ENCODE measurements at regions not wholly inside any gene's neighbourhood (a gene's known extent, or its start where the extent isn't known, plus 50 kb on each side); places are given as distances from the start of the nearest gene placed in this dataset.

DNA sequence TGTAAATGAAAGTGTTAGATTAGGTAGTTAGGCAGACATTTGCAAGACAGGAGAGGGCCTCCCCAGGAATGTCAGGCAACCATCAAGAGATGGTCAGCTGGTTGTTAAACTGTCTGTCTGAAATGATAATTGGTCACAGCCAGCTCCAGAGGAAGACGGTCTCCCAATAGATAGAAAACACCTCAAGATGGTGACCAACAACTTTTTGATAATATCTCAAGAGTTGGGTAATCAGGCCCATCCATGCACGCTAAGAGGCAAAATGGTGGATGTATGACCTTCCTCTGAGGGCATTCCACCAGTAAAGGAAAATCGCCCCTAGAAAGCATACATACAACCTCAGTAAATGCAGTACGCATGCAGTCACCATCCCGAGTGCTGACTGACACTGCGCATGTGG, 118.2 kb downstream of the MAP3K21 start:
- DNase-seq (no peak), ATAC-seq (ENCODE audit: poor library complexity) (no peak)
- Mint-ChIP-seq H3K27ac (no peak overlapping the region), H3K36me3 (ENCODE audit: low read depth) (no peaks in the 10 kb centered on the region), H3K9me3 (no peaks in the 10 kb centered on the region), H3K27me3 (peaks cover 21% of the 10 kb centered on the region), H3K4me3 (no peak overlapping the region), H3K4me1 (ENCODE audit: low read depth) (no peaks in the 10 kb centered on the region)
- no peaks in the 10 kb centered on the region for H3K36me3 ChIP-seq (ENCODE audit: insufficient read depth, low read length)
- no peak overlapping the region for H3K4me3 ChIP-seq (ENCODE audit: low read length)
- CTCF ChIA-PET = no interaction called here
- peaks cover 0 to 4% of the 10 kb centered on the region in 2 experiments for H3K27me3 ChIP-seq (ENCODE audit: control insufficient read depth in 1 of 2, insufficient read depth in 2 of 2, low read length in 2 of 2)
- POLR2A ChIA-PET = no interaction called here
- no peaks in the 10 kb centered on the region for H3K9me3 ChIP-seq (ENCODE audit: control insufficient read depth in 1 of 2, insufficient read depth in 1 of 2, low read length in 2 of 2)
- intact Hi-C loops (cut with DNase I, micrococcal nuclease) = no loop called here
- TF ChIP-seq CTCF (IDR thresholded peaks at IDR 0.05) = no peak
- H3K4me1 ChIP-seq (ENCODE audit: insufficient read depth, low read length) = no peaks in the 10 kb centered on the region
- H3K27ac ChIP-seq (ENCODE audit: low read depth in 1 of 2, low read length in 2 of 2) = no peak overlapping the region

- H3K27me3 Mint-ChIP-seq = peaks cover 15% of the 10 kb centered on the region
- intact Hi-C loops (cut with DNase I, micrococcal nuclease) = no loop called here
- no peaks in the 10 kb centered on the region for H3K4me1 Mint-ChIP-seq (ENCODE audit: low read depth)
- H3K36me3 ChIP-seq (ENCODE audit: insufficient read depth, low read length) = no peaks in the 10 kb centered on the region
- H3K4me3 Mint-ChIP-seq = no peak overlapping the region
- no peak for ATAC-seq (ENCODE audit: poor library complexity)
- H3K27me3 ChIP-seq (ENCODE audit: control insufficient read depth in 1 of 2, insufficient read depth in 2 of 2, low read length in 2 of 2) = peaks cover 0 to 2% of the 10 kb centered on the region in 2 experiments
- H3K27ac Mint-ChIP-seq = no peak overlapping the region
- POLR2A ChIA-PET = no interaction called here
- no peaks in the 10 kb centered on the region for H3K9me3 Mint-ChIP-seq
- no peak overlapping the region for H3K4me3 ChIP-seq (ENCODE audit: low read length)
- no peak overlapping the region for H3K27ac ChIP-seq (ENCODE audit: low read depth in 1 of 2, low read length in 2 of 2)
- H3K9me3 ChIP-seq (ENCODE audit: control insufficient read depth in 1 of 2, insufficient read depth in 1 of 2, low read length in 2 of 2) = no peaks in the 10 kb centered on the region
- TF ChIP-seq CTCF (IDR thresholded peaks at IDR 0.05) = no peak
- no peak for DNase-seq
- no peaks in the 10 kb centered on the region for H3K36me3 Mint-ChIP-seq (ENCODE audit: low read depth)
- H3K4me1 ChIP-seq (ENCODE audit: insufficient read depth, low read length) = no peaks in the 10 kb centered on the region
- CTCF ChIA-PET = no interaction called here
These were observed 119.4 kb downstream of the MAP3K21 start for GRCh38 chr1:233446935-233447334.

DNA sequence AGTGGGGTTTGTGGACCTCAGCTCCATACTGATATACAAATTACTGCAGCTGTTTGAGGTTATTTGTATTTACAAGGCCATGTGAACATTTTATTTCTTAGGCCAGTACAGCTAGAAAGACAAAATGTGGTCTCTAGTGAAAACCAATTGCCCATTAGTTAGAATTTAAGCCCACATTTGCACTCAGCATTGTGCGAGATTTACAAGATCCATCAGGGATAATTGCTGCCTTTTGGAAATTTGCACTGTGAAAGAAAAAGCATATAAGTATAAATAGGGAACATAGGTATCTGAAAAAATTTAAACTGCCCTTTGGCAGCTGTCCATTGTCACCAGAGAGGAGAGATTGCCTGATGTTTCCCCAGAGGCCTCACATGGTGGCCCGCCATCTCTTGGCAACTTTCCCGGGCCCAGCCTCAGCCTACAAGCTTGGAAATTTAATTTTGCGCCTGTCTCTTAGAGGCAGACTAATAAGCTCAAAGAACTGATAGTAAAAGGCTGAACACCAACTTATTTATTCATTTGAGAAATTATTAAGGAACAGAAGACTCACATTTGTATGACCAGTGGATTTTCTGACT, 120.7 kb downstream of the MAP3K21 start:
- Mint-ChIP-seq H3K36me3 (ENCODE audit: low read depth) (no peaks in the 10 kb centered on the region), H3K27ac (no peak overlapping the region), H3K4me3 (no peak overlapping the region), H3K9me3 (no peaks in the 10 kb centered on the region), H3K4me1 (ENCODE audit: low read depth) (no peaks in the 10 kb centered on the region), H3K27me3 (peaks cover 10% of the 10 kb centered on the region)
- ATAC-seq (ENCODE audit: poor library complexity) = no peak
- no peak for TF ChIP-seq CTCF (IDR thresholded peaks at IDR 0.05)
- no peaks in the 10 kb centered on the region for H3K9me3 ChIP-seq (ENCODE audit: control insufficient read depth in 1 of 2, insufficient read depth in 1 of 2, low read length in 2 of 2)
- DNase-seq = no peak
- H3K36me3 ChIP-seq (ENCODE audit: insufficient read depth, low read length) = no peaks in the 10 kb centered on the region
- intact Hi-C loops (cut with DNase I, micrococcal nuclease) = no loop called here
- H3K4me3 ChIP-seq (ENCODE audit: low read length) = no peak overlapping the region
- peaks cover 0 to 2% of the 10 kb centered on the region in 2 experiments for H3K27me3 ChIP-seq (ENCODE audit: control insufficient read depth in 1 of 2, insufficient read depth in 2 of 2, low read length in 2 of 2)
- POLR2A ChIA-PET = no interaction called here
- CTCF ChIA-PET = no interaction called here
- no peaks in the 10 kb centered on the region for H3K4me1 ChIP-seq (ENCODE audit: insufficient read depth, low read length)
- no peak overlapping the region for H3K27ac ChIP-seq (ENCODE audit: low read depth in 1 of 2, low read length in 2 of 2)
